Right atrium auricular region (tissue), 2 donors: ENCODE measurements at regions not wholly inside any gene's neighbourhood (a gene's known extent, or its start where the extent isn't known, plus 50 kb on each side); places are given as distances from the start of the nearest gene placed in this dataset.

Source experiments
- DNase-seq: peaks from one replicate; pipeline ENCODE4 v3.0.0-alpha.2; 2019; ENCODE audit warnings: low spot score
- H3K27ac ChIP-seq, 2 donors: fragments of 200-600 bp; sonication (generic); 1 replicate in 1 of 2; 2 replicates in 1 of 2; pipeline ENCODE4 v1.5.1; 2016 to 2019
- H3K27me3 ChIP-seq, 2 donors: fragments of 200-600 bp; sonication (generic); one replicate each; pipeline versions ENCODE4 v1.5.1 to v1.6.0; 2017 to 2019
- H3K36me3 ChIP-seq: fragments of 200-600 bp; sonication (generic); one replicate; pipeline ENCODE4 v1.5.1; 2016
- H3K4me1 ChIP-seq, 2 donors: fragments of 200-600 bp; sonication (generic); one replicate each; pipeline versions ENCODE4 v1.5.1 to v1.6.0; 2017 to 2019
- H3K4me3 ChIP-seq, 2 donors: fragments of 200-600 bp; sonication (generic); 1 replicate in 1 of 2; 2 replicates in 1 of 2; pipeline ENCODE4 v1.5.1; 2017 to 2019; ENCODE audit warnings: mild to moderate bottlenecking in 1 of 2, moderate library complexity in 1 of 2
- H3K9me3 ChIP-seq, 2 donors: fragments of 200-600 bp; sonication (generic); one replicate each; pipeline ENCODE4 v1.5.1; 2019
- CTCF ChIP-seq, 2 donors: fragments of 200-600 bp; sonication (generic); IDR thresholded peaks; one replicate each; pipeline ENCODE4 v1.5.1; 2019; ENCODE audit warnings: antibody characterized with exemption in 2 of 2

GRCh38 chr6:6414931-6415330 lies 94.5 kb upstream of the F13A1 start:
- Histone ChIP-seq H3K36me3 (no peaks in the 10 kb centered on the region), H3K4me3 (no peak overlapping the region), H3K27me3 (no peaks in the 10 kb centered on the region), H3K4me1 (peaks cover 0 to 5% of the 10 kb centered on the region in 2 donors), H3K27ac (no peak overlapping the region), H3K9me3 (no peaks in the 10 kb centered on the region)
- no peak for DNase-seq
- TF ChIP-seq CTCF (IDR thresholded peaks at IDR 0.05): no peak

- Histone ChIP-seq H3K4me1 (no peaks in the 10 kb centered on the region), H3K27me3 (no peaks in the 10 kb centered on the region), H3K27ac (no peak overlapping the region), H3K9me3 (no peaks in the 10 kb centered on the region), H3K4me3 (no peak overlapping the region), H3K36me3 (no peaks in the 10 kb centered on the region)
- TF ChIP-seq CTCF (IDR thresholded peaks at IDR 0.05): no peak
- DNase-seq: no peak
These were observed 97.0 kb upstream of the F13A1 start for GRCh38 chr6:6417475-6417874.

- no peaks in the 10 kb centered on the region for H3K27me3 ChIP-seq
- no peak overlapping the region for H3K4me3 ChIP-seq
- no peak overlapping the region for H3K27ac ChIP-seq
- H3K4me1 ChIP-seq: no peaks in the 10 kb centered on the region
- TF ChIP-seq CTCF (IDR thresholded peaks at IDR 0.05): no peak
- DNase-seq: no peak
- peaks cover 0 to 5% of the 10 kb centered on the region in 2 donors for H3K9me3 ChIP-seq
- H3K36me3 ChIP-seq: no peaks in the 10 kb centered on the region
These were observed 98.0 kb upstream of the F13A1 start for GRCh38 chr6:6418421-6418820.

GRCh38 chr6:6420107-6420506 lies 99.6 kb upstream of the F13A1 start:
- DNase-seq: no peak
- TF ChIP-seq CTCF (IDR thresholded peaks at IDR 0.05): no peak
- H3K27me3 ChIP-seq: no peaks in the 10 kb centered on the region
- H3K27ac ChIP-seq: no peak overlapping the region
- no peaks in the 10 kb centered on the region for H3K36me3 ChIP-seq
- no peak overlapping the region for H3K4me3 ChIP-seq
- H3K9me3 ChIP-seq: peaks cover 0 to 19% of the 10 kb centered on the region in 2 donors
- H3K4me1 ChIP-seq: no peaks in the 10 kb centered on the region

GRCh38 chr6:6434151-6434550 lies 113.7 kb upstream of the F13A1 start:
- Histone ChIP-seq H3K27ac (no peak overlapping the region), H3K36me3 (no peaks in the 10 kb centered on the region), H3K9me3 (no peaks in the 10 kb centered on the region), H3K4me1 (no peaks in the 10 kb centered on the region), H3K27me3 (no peaks in the 10 kb centered on the region), H3K4me3 (no peak overlapping the region)
- TF ChIP-seq CTCF (IDR thresholded peaks at IDR 0.05): no peak
- DNase-seq: no peak

- Histone ChIP-seq H3K27me3 (no peaks in the 10 kb centered on the region), H3K9me3 (no peaks in the 10 kb centered on the region), H3K36me3 (no peaks in the 10 kb centered on the region), H3K4me3 (no peak overlapping the region), H3K4me1 (no peaks in the 10 kb centered on the region), H3K27ac (no peak overlapping the region)
- DNase-seq: no peak
- no peak for TF ChIP-seq CTCF (IDR thresholded peaks at IDR 0.05)
These were observed 114.3 kb upstream of the F13A1 start for GRCh38 chr6:6434723-6435122.
